ENCODE measurements at regions not wholly inside any gene's neighbourhood (a gene's known extent, or its start where the extent isn't known, plus 50 kb on each side); places are given as distances from the start of the nearest gene placed in this dataset.

DNA sequence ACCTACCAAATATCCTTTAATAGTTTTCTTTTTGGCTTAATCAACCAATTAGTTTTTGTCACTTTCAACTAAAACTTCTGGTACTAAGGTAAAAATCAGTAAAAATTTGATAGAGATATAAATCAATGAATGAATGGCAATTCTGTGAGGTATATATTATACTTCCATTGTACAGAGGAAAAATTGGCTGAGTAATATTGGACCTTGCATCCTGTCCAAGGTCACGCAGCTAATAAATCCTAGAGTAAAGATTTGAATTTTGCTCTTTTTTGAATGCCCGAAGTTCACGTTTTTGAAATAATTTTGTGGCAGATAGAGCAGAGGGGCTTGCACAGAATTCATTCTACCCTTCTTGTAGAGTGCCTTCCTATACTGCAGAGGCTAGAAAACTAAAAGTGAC lies 81.1 kb upstream of the ZNF280D start:
- Mint-ChIP-seq H3K4me1 (ENCODE audit: unreplicated experiment) (peaks cover 15% of the 10 kb centered on the region), H3K36me3 (ENCODE audit: unreplicated experiment) (no peaks in the 10 kb centered on the region), H3K27me3 (ENCODE audit: unreplicated experiment) (no peaks in the 10 kb centered on the region), H3K27ac (ENCODE audit: unreplicated experiment) (no peak overlapping the region), H3K4me3 (ENCODE audit: unreplicated experiment) (no peak overlapping the region), H3K9me3 (ENCODE audit: unreplicated experiment) (no peaks in the 10 kb centered on the region)
- DNase-seq (ENCODE audit: extremely low spot score, unreplicated experiment) = no peak
- no peak for TF ChIP-seq CTCF (IDR thresholded peaks at IDR 0.05)

GRCh38 chr15:56813995-56814394 lies 80.7 kb upstream of the ZNF280D start:
- Mint-ChIP-seq H3K4me1 (ENCODE audit: unreplicated experiment) (peaks cover 15% of the 10 kb centered on the region), H3K4me3 (ENCODE audit: unreplicated experiment) (no peak overlapping the region), H3K9me3 (ENCODE audit: unreplicated experiment) (peaks cover 3% of the 10 kb centered on the region), H3K27ac (ENCODE audit: unreplicated experiment) (no peak overlapping the region), H3K36me3 (ENCODE audit: unreplicated experiment) (peaks cover 3% of the 10 kb centered on the region), H3K27me3 (ENCODE audit: unreplicated experiment) (no peaks in the 10 kb centered on the region)
- no peak for DNase-seq (ENCODE audit: extremely low spot score, unreplicated experiment)
- TF ChIP-seq CTCF (IDR thresholded peaks at IDR 0.05) = no peak

DNA sequence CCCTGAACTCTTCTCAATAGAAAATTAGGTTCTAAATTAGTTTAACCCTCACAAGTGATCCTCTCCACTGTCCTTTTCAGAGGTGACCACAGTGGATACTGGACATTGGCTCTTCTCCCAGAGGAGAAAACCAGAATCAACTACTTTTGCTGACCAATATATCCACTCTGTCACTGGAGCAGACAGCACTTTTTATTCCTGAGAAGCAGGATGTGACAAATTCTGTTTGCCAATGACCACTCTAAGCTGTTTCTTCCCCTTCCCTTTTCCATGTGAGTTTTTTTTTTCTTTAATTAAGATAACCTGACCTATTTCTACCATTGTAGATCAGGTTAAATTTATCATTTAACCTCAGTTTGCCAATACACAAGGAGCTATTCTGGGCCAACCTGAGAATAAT lies 79.7 kb upstream of the ZNF280D start:
- peaks cover 15% of the 10 kb centered on the region for H3K4me1 Mint-ChIP-seq (ENCODE audit: unreplicated experiment)
- peaks cover 12% of the 10 kb centered on the region for H3K9me3 Mint-ChIP-seq (ENCODE audit: unreplicated experiment)
- peaks cover 9% of the 10 kb centered on the region for H3K36me3 Mint-ChIP-seq (ENCODE audit: unreplicated experiment)
- H3K27me3 Mint-ChIP-seq (ENCODE audit: unreplicated experiment) = no peaks in the 10 kb centered on the region
- TF ChIP-seq CTCF (IDR thresholded peaks at IDR 0.05) = no peak
- H3K4me3 Mint-ChIP-seq (ENCODE audit: unreplicated experiment) = no peak overlapping the region
- H3K27ac Mint-ChIP-seq (ENCODE audit: unreplicated experiment) = no peak overlapping the region
- DNase-seq (ENCODE audit: extremely low spot score, unreplicated experiment) = no peak

- no peak overlapping the region for H3K4me3 Mint-ChIP-seq (ENCODE audit: unreplicated experiment)
- no peak overlapping the region for H3K27ac Mint-ChIP-seq (ENCODE audit: unreplicated experiment)
- peaks cover 13% of the 10 kb centered on the region for H3K36me3 Mint-ChIP-seq (ENCODE audit: unreplicated experiment)
- TF ChIP-seq CTCF (IDR thresholded peaks at IDR 0.05) = no peak
- H3K27me3 Mint-ChIP-seq (ENCODE audit: unreplicated experiment) = no peaks in the 10 kb centered on the region
- H3K9me3 Mint-ChIP-seq (ENCODE audit: unreplicated experiment) = peaks cover 12% of the 10 kb centered on the region
- peaks cover 8% of the 10 kb centered on the region for H3K4me1 Mint-ChIP-seq (ENCODE audit: unreplicated experiment)
- no peak for DNase-seq (ENCODE audit: extremely low spot score, unreplicated experiment)
Measured at GRCh38 chr15:56812221-56812620, 78.9 kb upstream of the ZNF280D start.

DNA sequence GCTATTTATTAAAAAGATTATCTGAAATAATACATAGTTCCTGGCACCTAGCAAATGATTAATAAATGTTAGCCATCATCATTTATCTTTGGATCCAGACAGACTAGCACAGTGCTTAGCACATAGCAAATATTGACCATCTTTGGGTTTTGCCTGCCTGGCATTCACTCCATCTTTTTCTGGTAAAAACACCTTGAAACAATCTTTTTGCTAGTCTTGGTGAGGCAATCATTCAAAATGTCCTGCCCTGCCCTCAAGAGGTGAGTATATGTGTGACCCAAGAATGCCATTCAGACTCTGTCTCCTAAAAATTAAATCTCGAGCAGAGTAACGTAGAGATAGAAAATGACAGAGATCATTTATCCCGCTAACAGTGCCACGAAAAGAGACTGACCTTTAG lies 78.3 kb upstream of the ZNF280D start:
- DNase-seq (ENCODE audit: extremely low spot score, unreplicated experiment) = no peak
- no peak overlapping the region for H3K4me3 Mint-ChIP-seq (ENCODE audit: unreplicated experiment)
- no peak overlapping the region for H3K27ac Mint-ChIP-seq (ENCODE audit: unreplicated experiment)
- peaks cover 16% of the 10 kb centered on the region for H3K9me3 Mint-ChIP-seq (ENCODE audit: unreplicated experiment)
- H3K27me3 Mint-ChIP-seq (ENCODE audit: unreplicated experiment) = no peaks in the 10 kb centered on the region
- TF ChIP-seq CTCF (IDR thresholded peaks at IDR 0.05) = no peak
- peaks cover 2% of the 10 kb centered on the region for H3K4me1 Mint-ChIP-seq (ENCODE audit: unreplicated experiment)
- H3K36me3 Mint-ChIP-seq (ENCODE audit: unreplicated experiment) = peaks cover 13% of the 10 kb centered on the region

Measured in osteocyte (in vitro differentiated cells).